Progenitor cell of endocrine pancreas (in vitro differentiated cells): ENCODE measurements at regions not wholly inside any gene's neighbourhood (a gene's known extent, or its start where the extent isn't known, plus 50 kb on each side); places are given as distances from the start of the nearest gene placed in this dataset.

ENCODE experiments used
- DNase-seq: peaks from one replicate; pipeline ENCODE4 v3.0.0; 2021; ENCODE audit warnings: low spot score; ENCODE audit not compliant: unreplicated experiment
- H3K27ac Mint-ChIP-seq: 2 replicates; pipeline ENCODE4 v1.8.0; 2021; ENCODE audit warnings: mild to moderate bottlenecking, moderate library complexity, mixed read lengths
- H3K27me3 Mint-ChIP-seq: 2 replicates; pipeline ENCODE4 v1.8.0; 2021; ENCODE audit warnings: mixed read lengths
- H3K36me3 Mint-ChIP-seq: 2 replicates; pipeline ENCODE4 v1.8.0; 2022; ENCODE audit warnings: mixed read lengths; ENCODE audit not compliant: insufficient read depth
- H3K4me1 Mint-ChIP-seq: 2 replicates; pipeline ENCODE4 v1.8.0; 2021; ENCODE audit warnings: low read depth, mixed read lengths
- H3K4me3 Mint-ChIP-seq: 2 replicates; pipeline ENCODE4 v1.8.0; 2021; ENCODE audit warnings: low read depth, mild to moderate bottlenecking, moderate library complexity, mixed read lengths
- H3K9me3 Mint-ChIP-seq: 2 replicates; pipeline ENCODE4 v1.8.0; 2021; ENCODE audit warnings: low read depth, mixed read lengths
- CTCF ChIP-seq: fragments of 200-600 bp; sonication (generic); IDR thresholded peaks from one replicate; pipeline ENCODE4 v1.5.0; 2021; ENCODE audit warnings: antibody characterized with exemption, mild to moderate bottlenecking; ENCODE audit not compliant: unreplicated experiment

GRCh38 chr5:162487528-162488525, 420.3 kb downstream of the GABRG2 start:
- Mint-ChIP-seq H3K4me1 (no peaks in the 10 kb centered on the region), H3K36me3 (no peaks in the 10 kb centered on the region), H3K9me3 (no peaks in the 10 kb centered on the region), H3K4me3 (no peak overlapping the region), H3K27me3 (no peaks in the 10 kb centered on the region), H3K27ac (no peak overlapping the region)
- TF ChIP-seq CTCF, result no peak
- no peak for DNase-seq

DNA sequence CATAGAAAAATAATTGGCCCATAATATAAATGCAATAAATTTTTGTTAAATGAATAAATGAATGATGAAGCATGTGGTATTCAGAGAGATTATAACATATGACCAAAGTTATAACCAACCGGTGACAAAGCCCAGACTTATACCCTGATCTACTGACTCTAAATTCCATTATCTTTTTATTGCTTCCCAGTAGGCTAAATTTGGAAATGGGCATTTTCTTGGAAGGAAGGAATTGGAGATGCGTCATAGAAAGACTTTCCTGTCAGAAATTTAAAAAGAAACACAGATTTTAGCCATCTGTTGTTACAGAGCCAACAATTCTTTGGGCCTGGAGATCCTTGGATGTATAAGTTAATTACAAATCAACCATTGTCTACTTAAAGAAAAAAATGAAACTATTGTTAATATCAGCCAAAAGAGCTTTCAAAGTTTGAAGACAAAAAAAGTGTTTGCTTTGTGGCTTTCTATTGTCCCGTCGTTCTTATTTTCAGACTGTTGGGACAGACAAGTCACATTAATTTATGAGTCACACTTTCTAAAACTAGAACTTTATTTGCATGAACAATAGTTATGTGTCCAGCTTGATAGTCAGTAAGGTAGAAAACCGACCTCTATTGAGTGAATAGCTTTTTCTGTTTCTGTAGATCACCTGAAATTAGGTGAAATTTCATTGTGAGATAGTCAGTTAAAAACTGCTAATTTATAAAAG, 428.7 kb downstream of the GABRG2 start:
- Mint-ChIP-seq H3K27ac (no peak overlapping the region), H3K9me3 (no peaks in the 10 kb centered on the region), H3K4me3 (no peak overlapping the region), H3K4me1 (no peaks in the 10 kb centered on the region), H3K36me3 (no peaks in the 10 kb centered on the region), H3K27me3 (no peaks in the 10 kb centered on the region)
- DNase-seq, result no peak
- TF ChIP-seq CTCF, result no peak

DNA sequence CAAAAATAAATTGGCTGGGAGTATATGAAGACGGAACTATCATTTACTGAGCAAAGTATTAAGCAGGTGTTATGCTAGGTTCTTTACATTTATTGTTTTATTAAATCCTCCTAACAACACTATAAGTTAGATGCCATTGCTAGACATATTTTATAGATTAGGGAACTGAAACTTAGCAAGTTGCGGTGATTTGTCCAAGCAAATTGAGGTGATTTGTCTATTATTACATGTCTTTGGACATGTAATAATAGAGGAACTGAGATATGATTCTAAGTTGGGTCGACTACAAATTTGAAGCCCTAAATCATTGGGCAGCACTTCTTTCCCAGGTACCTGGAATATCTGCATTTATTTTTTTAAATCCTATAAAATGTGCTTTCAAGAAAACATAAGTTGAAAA, 429.9 kb downstream of the GABRG2 start:
- H3K9me3 Mint-ChIP-seq, result no peaks in the 10 kb centered on the region
- H3K27ac Mint-ChIP-seq, result no peak overlapping the region
- no peak for TF ChIP-seq CTCF
- H3K27me3 Mint-ChIP-seq, result no peaks in the 10 kb centered on the region
- H3K4me3 Mint-ChIP-seq, result no peak overlapping the region
- no peaks in the 10 kb centered on the region for H3K36me3 Mint-ChIP-seq
- H3K4me1 Mint-ChIP-seq, result no peaks in the 10 kb centered on the region
- no peak for DNase-seq

GRCh38 chr5:162502780-162503179, 435.2 kb downstream of the GABRG2 start:
- Mint-ChIP-seq H3K4me3 (no peak overlapping the region), H3K27me3 (no peaks in the 10 kb centered on the region), H3K27ac (no peak overlapping the region), H3K36me3 (no peaks in the 10 kb centered on the region), H3K4me1 (no peaks in the 10 kb centered on the region), H3K9me3 (no peaks in the 10 kb centered on the region)
- DNase-seq, result no peak
- no peak for TF ChIP-seq CTCF

DNA sequence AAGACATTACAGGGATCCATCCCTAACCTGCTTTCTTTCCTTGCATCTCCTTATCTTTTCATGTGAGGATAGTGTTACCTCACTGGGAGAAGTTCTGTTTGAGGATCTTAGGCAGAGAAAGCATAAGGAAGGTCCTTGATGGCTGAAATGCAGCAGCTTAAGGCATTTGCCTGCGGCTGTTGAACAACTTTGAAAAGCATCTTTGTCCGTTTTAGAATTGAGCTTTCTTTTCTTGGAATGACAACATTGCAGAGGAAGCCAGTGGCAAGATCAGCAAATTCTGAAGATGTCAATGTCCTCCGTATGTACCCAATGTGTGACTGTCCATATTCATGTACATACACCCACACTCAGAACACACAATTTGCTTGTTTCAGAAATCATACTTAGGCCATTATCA, 436.2 kb downstream of the GABRG2 start:
- DNase-seq, result no peak
- Mint-ChIP-seq H3K4me1 (no peaks in the 10 kb centered on the region), H3K27ac (no peak overlapping the region), H3K36me3 (no peaks in the 10 kb centered on the region), H3K27me3 (no peaks in the 10 kb centered on the region), H3K9me3 (no peaks in the 10 kb centered on the region), H3K4me3 (no peak overlapping the region)
- TF ChIP-seq CTCF, result no peak
